Uterus (tissue), 3 donors: ENCODE measurements at regions not wholly inside any gene's neighbourhood (a gene's known extent, or its start where the extent isn't known, plus 50 kb on each side); places are given as distances from the start of the nearest gene placed in this dataset.
"Not testable (repeated sequence)": the region's sequence is repeated elsewhere in the genome, so short reads cannot be mapped to it uniquely, and the experiment has no call there.

ENCODE experiments used
- DNase-seq, 2 donors: peaks; one replicate each; pipeline ENCODE4 v3.0.0-alpha.2; 2019 to 2020
- H3K27ac ChIP-seq, 2 donors: fragments of 200-600 bp; sonication (generic); 1 replicate in 1 of 2; 2 replicates in 1 of 2; pipeline ENCODE4 v1.5.1; 2016 to 2018
- H3K27me3 ChIP-seq, 2 donors: fragments of 200-600 bp; sonication (generic); one replicate each; pipeline ENCODE4 v1.5.1; 2018 to 2019; ENCODE audit warnings: control low read depth in 1 of 2
- H3K36me3 ChIP-seq, 2 donors: fragments of 200-600 bp; sonication (generic); one replicate each; pipeline ENCODE4 v1.5.1; 2019; ENCODE audit warnings: control low read depth in 1 of 2
- H3K4me1 ChIP-seq, 2 donors: fragments of 200-600 bp; sonication (generic); one replicate each; pipeline ENCODE4 v1.5.1; 2018 to 2019; ENCODE audit warnings: control low read depth in 1 of 2
- H3K4me3 ChIP-seq, 2 donors: fragments of 200-600 bp; sonication (generic); 1 replicate in 1 of 2; 2 replicates in 1 of 2; pipeline ENCODE4 v1.5.1; 2018 to 2019; ENCODE audit warnings: mild to moderate bottlenecking in 1 of 2
- H3K9me3 ChIP-seq, 2 donors: fragments of 200-600 bp; sonication (generic); one replicate each; pipeline ENCODE4 v1.5.1; 2019; ENCODE audit warnings: control low read depth in 1 of 2
- CTCF ChIP-seq, 4 experiments: fragments of 200-600 bp in 2 of 4; fragments of 450-650 bp in 2 of 4; sonication (generic) in 2 of 4; IDR thresholded peaks; one replicate each; pipeline ENCODE4 v1.5.1; 2016 to 2019; ENCODE audit warnings: antibody characterized with exemption in 4 of 4, mild to moderate bottlenecking in 2 of 4, moderate library complexity in 1 of 4
- POLR2A ChIP-seq, 2 donors: fragments of 450-650 bp; IDR thresholded peaks; one replicate each; pipeline ENCODE4 v1.6.1; 2016; ENCODE audit warnings: antibody characterized with exemption in 2 of 2, mild to moderate bottlenecking in 1 of 2, moderate library complexity in 1 of 2
- intact Hi-C: fragments of 100-400 bp; cut with DNase I; formaldehyde crosslinking; loops from one replicate; pipeline ENCODE4 v1.15.1; 2023; ENCODE audit warnings: low total_unique reads
- donor health status: DM: yes; HTN: yes; CAD: no.

GRCh38 chr3:159882367-159882766, 106.3 kb upstream of the IL12A start:
- no peak for TF ChIP-seq POLR2A (IDR thresholded peaks at IDR 0.05)
- no peak for TF ChIP-seq CTCF (IDR thresholded peaks at IDR 0.05)
- Histone ChIP-seq H3K27ac (peak overlapping the region in 1 of 2 donors; percentile 41), H3K27me3 (no peaks in the 10 kb centered on the region), H3K4me1 (peaks cover 0 to 4% of the 10 kb centered on the region in 2 donors), H3K9me3 (no peaks in the 10 kb centered on the region), H3K36me3 (no peaks in the 10 kb centered on the region), H3K4me3 (no peak overlapping the region)
- no peak for DNase-seq
- intact Hi-C loops = loop anchor here (10.0 kb wide), 1 partner anchor 122 kb away; no protein-coding TSS in a partner anchor

GRCh38 chr3:159882790-159883779, 105.5 kb upstream of the IL12A start:
- TF ChIP-seq POLR2A (IDR thresholded peaks at IDR 0.05) = no peak
- TF ChIP-seq CTCF (IDR thresholded peaks at IDR 0.05) = no peak
- H3K4me1 ChIP-seq = peaks cover 0 to 4% of the 10 kb centered on the region in 2 donors
- DNase-seq = no peak
- H3K27ac ChIP-seq = peak overlapping the region in 1 of 2 donors; percentile 41
- intact Hi-C loops = loop anchor here (10.0 kb wide), 1 partner anchor 122 kb away; no protein-coding TSS in a partner anchor
- H3K27me3 ChIP-seq = no peaks in the 10 kb centered on the region
- H3K4me3 ChIP-seq = no peak overlapping the region
- H3K9me3 ChIP-seq = no peaks in the 10 kb centered on the region
- no peaks in the 10 kb centered on the region for H3K36me3 ChIP-seq

- no peak for DNase-seq
- Histone ChIP-seq H3K4me1 (peaks cover 0 to 4% of the 10 kb centered on the region in 2 donors), H3K4me3 (no peak overlapping the region), H3K36me3 (no peaks in the 10 kb centered on the region), H3K27ac (no peak overlapping the region), H3K27me3 (no peaks in the 10 kb centered on the region), H3K9me3 (no peaks in the 10 kb centered on the region)
- TF ChIP-seq POLR2A (IDR thresholded peaks at IDR 0.05) = no peak
- peak; percentile 35 to 64 (median 51) for TF ChIP-seq CTCF (IDR thresholded peaks at IDR 0.05)
- intact Hi-C loops = loop anchor here (10.0 kb wide), 1 partner anchor 120 kb away; no protein-coding TSS in a partner anchor
Measured at GRCh38 chr3:159884661-159885402, 103.8 kb upstream of the IL12A start.

GRCh38 chr3:159886050-159886449, 102.6 kb upstream of the IL12A start:
- TF ChIP-seq POLR2A (IDR thresholded peaks at IDR 0.05) = no peak
- no peak for TF ChIP-seq CTCF (IDR thresholded peaks at IDR 0.05)
- Histone ChIP-seq H3K36me3 (no peaks in the 10 kb centered on the region), H3K27me3 (no peaks in the 10 kb centered on the region), H3K4me3 (no peak overlapping the region), H3K9me3 (no peaks in the 10 kb centered on the region), H3K4me1 (peaks cover 0 to 4% of the 10 kb centered on the region in 2 donors), H3K27ac (no peak overlapping the region)
- DNase-seq = no peak
- intact Hi-C loops = loop anchor here (10.0 kb wide), 1 partner anchor 119 kb away; no protein-coding TSS in a partner anchor

- not testable (repeated sequence) for H3K4me3 ChIP-seq, DNase-seq, H3K36me3 ChIP-seq, H3K27ac ChIP-seq, H3K4me1 ChIP-seq, H3K9me3 ChIP-seq, H3K27me3 ChIP-seq
- intact Hi-C loops = loop anchor here (10.0 kb wide), 1 partner anchor 118 kb away; no protein-coding TSS in a partner anchor
Measured at GRCh38 chr3:159886530-159886929, 102.1 kb upstream of the IL12A start.
